ENCODE measurements at regions not wholly inside any gene's neighbourhood (a gene's known extent, or its start where the extent isn't known, plus 50 kb on each side); places are given as distances from the start of the nearest gene placed in this dataset.
"Not testable (repeated sequence)": the region's sequence is repeated elsewhere in the genome, so short reads cannot be mapped to it uniquely, and the experiment has no call there.

DNA sequence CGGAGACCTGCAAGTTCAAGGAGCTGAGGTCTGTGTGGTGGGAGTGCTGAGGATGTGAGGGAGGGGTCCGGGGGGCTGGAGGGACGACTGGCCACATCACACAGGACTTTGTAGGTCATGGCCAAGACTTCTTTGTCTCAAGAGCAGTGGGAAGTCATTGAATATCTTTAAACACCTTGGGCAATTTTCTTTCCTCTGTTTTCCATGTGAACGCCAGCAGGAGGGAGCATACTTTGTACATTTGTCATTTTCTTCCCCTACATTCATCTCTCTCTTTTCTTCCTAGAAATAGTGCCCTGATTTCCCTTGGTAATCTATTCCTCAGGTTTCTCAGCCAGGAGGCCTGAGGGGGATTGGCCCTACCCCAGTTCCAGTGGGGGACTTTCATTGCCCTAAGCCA, 153.7 kb upstream of the MSX2 start:
- DNase-seq, result no peak

GRCh38 chr5:174571662-174572397, 152.6 kb upstream of the MSX2 start:
- no peak for DNase-seq

- no peak for DNase-seq
Observed at GRCh38 chr5:174572591-174572990, 151.8 kb upstream of the MSX2 start.

DNA sequence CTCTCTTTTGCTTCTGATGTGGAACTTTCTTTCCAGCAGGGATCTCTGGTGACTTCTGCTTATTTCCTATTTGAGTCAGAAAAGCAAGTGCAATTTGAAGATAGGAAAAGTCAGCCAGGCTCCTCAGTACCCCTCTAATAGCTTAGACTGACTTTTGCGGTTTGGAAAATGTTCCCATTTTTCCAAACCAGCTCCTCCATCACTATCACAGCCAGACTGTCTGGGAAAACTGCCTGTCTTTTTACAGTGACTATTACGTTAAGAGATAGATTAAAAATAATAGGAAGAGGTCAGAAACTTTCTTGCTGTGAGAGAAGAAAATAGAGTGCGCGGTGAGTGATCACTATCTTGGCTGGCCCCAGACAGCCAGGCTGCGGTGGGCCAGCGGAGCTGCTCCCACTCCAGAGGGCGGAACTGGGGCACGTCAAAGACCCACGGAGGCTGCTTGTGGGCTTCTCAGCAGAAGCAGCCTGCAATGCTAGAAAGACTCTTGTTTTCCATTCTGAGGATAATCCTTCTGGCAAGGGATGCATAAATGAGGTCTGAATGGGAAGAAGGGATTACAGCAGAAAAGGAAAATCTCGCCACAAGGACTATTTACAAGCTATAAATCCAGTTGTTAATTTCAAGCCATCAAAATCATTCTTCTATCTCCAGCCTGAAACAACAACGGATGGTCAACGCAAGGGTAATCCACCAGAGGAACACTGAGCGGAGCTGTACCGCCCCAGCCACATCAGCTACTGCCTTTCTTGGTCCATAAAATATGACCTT, 151.0 kb upstream of the MSX2 start:
- DNase-seq, result no peak

DNA sequence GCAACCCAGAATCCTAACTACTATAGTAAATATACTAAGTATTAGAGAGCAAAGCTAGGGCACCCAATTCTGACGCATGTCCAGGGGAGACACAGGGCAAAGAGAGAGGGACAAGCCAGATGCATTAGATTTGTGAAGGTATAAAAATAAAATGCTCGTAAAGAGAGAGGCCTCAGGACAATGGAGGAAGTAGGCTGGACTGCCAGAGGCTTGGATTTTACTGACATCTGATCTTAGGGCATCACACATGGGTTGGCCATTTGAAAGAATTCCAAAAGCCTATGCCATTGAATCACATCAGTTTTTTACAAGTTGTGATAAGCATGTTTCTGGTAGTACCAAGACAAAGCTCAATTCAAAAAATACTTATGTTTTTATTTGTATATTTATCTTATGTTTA, 149.3 kb upstream of the MSX2 start:
- no peak for DNase-seq

GRCh38 chr5:174576042-174576441, 148.3 kb upstream of the MSX2 start:
- DNase-seq, result no peak

DNA sequence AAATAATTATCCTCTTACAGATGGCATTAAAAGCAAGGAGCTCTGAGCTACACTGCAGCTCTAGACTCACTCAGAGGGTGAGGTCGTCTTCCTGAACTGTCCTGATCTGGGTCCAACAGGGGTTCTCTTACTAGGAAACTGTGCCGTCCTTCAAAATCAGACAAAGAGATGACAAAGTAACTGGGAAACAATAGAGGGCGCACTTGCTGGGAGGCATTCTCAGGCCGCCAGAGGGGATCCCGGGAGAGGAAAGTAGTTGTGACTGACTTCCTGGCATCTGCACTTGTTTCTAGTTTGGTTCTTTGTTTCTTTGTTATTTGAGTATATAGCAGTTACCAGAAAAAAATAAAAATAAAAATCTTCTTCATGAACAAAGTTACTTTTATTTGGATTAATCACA, 142.9 kb upstream of the MSX2 start:
- DNase-seq, result no peak

- no peak for DNase-seq
Observed at GRCh38 chr5:174581894-174582293, 142.5 kb upstream of the MSX2 start.

DNA sequence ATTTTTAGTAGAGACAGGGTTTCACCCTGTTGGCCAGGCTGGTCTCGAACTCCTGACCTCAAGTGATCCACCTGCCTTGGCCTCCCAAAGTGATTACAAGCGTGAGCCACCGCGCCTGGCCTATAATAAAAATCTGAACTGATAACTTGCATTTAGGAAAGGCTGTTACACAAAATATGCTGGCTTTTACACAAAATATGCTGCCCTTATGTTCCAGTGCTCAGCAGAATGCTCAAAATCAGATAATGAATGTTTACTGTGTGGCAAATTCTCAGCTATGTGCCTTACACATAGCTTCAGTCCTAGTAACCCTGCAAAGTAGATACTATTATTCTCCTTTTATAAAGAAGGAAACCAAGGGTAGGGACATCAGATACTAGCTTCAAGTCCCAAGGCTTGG, 141.3 kb upstream of the MSX2 start:
- DNase-seq, result no peak

DNA sequence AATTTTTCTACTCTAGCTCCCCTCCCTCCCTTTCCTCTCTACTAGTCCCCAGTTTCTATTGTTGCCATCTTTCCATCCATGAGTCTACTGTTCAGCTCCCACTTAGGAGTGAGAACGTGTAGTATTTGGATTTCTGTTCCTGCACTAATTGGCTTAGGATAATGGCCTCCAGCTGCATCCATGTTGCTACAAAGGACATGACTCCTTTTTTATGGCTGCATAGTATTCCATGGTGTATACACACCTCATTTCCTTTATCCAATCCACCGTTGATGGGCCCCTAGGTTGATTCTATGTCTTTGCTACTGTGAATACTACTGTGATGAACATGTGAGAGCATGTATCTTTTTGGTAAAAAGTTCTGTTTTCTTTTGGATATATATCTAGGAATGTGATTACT, 138.9 kb upstream of the MSX2 start:
- no peak for DNase-seq

GRCh38 chr5:174586163-174586562, 138.2 kb upstream of the MSX2 start:
- not testable (repeated sequence) for DNase-seq

- DNase-seq, result no peak
Observed at GRCh38 chr5:174589011-174589410, 135.4 kb upstream of the MSX2 start.

DNA sequence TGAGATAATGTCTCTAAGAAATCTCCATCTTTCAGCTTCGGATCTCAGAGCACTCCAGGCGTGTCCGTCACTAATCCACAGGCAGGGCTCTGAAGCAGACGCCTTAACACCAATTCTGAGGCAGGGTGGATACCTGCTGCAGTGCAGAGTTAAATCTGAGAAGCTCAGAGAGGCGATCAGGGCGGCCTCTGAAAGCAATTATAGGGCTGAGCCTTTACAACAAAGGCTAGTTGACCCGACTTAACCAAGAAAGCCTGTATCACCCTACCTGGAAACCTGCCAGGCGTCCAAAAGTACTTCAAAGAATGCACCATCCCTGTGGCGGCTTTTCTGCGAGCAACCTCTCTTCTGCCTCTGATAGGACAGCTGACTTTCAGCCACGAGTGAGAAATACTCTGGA, 134.8 kb upstream of the MSX2 start:
- DNase-seq, result no peak

DNA sequence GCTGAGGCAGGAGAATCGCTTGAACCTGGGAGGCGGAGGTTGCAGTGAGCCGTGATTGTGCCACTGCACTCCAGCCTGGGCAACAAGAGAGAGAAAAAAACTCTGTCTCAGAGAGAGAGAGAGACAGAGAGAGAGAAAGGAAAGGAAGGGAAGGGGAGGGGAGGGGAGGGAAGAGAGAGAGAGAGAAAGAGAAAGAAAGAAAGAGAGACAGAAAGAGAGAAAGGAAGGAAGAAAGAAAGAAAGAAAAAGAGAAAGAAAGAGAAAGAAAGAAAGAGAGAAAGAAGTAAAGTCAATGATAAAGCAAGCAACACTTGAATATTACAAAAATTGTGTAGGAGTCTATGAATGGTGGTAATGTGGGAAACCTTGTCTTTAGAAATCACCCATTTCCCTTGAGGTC, 133.6 kb upstream of the MSX2 start:
- no peak for DNase-seq

GRCh38 chr5:174596429-174596828, 128.0 kb upstream of the MSX2 start:
- no peak for DNase-seq

DNA sequence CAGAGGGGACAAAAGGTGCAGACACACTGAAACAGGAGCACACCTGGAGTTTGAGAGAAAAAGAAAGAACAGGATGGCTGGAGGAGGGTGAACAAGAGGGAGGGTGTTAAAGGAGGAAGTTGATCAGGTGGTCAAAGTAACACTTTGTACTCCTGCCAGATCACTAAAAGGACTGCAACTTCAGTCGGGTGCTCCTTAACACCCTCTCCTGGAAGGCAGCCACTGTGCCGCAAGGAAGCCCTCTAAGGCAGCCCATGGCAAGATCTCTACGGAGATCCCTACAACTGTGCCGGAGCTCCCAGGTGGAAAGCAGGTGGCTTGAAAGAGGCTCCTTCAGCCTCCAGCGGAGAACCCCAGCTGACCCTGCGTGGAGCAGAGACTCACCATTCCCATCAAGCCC, 124.4 kb upstream of the MSX2 start:
- DNase-seq, result no peak

DNA sequence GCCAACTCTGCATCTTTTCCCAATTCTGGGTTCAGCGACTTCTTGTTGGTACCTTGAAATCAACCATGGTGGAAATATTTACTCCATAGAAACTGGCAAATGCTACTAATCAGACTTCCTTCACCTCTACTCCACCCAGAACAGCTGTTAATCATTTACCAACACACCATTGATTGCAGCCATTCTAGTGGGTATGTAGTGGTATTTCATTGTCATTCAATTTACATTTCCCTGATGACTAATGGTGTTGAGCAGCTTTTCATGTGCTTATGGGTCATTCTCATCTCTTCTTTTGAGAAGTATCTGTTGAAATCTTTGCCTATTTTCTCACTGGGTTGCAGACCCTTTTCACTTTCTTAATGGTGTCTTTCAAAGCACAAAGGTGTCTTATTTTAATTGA, 122.4 kb upstream of the MSX2 start:
- DNase-seq, result no peak

- no peak for DNase-seq
Observed at GRCh38 chr5:174606153-174606552, 118.2 kb upstream of the MSX2 start.

DNA sequence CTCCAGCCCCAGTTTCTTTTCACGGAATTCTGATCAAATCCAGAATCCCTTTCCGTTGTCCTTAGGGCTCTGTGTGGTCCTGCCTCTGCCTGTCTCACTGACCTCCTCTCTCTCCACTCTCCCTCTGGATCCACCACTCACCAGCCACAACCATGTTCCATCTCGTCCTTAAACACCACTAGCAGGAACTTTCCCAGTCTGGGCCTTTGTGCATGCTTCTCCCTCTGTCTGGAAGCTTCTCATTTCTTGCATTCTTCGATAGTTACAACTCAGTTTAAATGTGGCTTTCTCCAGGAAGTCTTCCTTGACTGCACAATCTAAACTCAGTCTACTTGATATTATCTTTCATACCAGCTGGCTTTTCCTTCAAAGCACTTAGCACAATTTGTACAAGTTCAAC, 117.7 kb upstream of the MSX2 start:
- no peak for DNase-seq

GRCh38 chr5:174607205-174607604, 117.2 kb upstream of the MSX2 start:
- no peak for DNase-seq

- no peak for DNase-seq
Observed at GRCh38 chr5:174607916-174608315, 116.5 kb upstream of the MSX2 start.

- no peak for DNase-seq
Observed at GRCh38 chr5:174608631-174609097, 115.7 kb upstream of the MSX2 start.

DNA sequence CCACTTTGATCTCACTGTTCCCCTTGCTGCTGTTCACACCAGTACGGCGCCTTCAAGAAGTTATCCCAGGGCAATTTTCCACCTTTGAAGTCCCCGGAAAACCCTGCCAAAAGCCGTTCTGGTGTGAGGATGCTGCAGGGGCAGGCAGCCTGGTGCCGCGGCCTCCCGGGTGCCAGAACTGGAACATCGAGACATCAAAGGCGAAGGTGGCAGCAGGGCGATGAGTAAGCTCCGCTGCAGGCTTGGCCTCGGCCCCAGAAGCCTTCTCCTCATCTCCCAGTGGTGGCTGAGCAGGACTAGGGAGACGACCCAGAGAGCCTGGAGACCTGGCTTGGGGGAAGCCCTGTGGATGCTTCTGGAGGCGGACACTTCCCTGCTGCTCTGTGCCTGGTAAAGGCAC, 115.3 kb upstream of the MSX2 start:
- DNase-seq, result no peak

DNA sequence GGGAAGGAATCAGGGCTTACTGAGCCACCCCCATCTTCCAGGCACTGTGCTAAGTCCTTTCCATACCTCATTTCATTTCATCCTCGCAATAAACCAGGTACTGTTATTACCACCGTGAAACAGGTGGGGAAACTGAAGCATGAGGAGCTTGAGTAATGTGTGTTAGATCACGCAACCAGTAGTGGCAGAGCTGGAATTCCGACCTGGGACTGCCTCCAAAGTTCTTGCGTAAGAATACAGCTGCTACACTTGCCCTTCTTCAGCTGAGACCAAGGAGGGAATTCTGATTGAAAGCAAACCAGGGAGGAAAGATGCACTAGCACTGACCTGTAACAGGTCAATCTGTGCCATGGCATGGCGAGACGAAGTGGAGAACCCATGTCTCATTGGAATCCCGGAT, 113.4 kb upstream of the MSX2 start:
- DNase-seq, result no peak

- DNase-seq, result no peak
Observed at GRCh38 chr5:174612686-174613085, 111.7 kb upstream of the MSX2 start.

Data from NCI-H1092 (cell line).